ENCODE measurements at regions not wholly inside any gene's neighbourhood (a gene's known extent, or its start where the extent isn't known, plus 50 kb on each side); places are given as distances from the start of the nearest gene placed in this dataset.

DNA sequence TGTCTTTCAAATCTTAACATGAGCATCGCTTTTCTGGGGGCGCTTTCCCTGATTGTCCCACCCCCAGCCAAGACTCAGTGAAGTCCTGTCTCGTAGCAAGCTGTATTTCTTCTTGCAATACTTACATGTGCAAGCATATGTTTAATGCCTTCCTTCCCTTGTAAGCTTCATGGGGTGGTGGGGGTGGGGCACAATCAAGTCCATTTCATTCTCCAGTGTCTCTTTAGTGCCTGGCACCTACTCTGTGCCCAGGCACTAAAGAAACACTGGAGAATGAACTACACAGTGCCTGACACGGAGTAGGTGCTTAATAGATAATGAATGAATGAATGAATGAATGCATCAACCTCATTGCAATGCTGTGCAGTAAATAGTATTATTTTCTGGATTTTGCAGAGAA is 143.1 kb downstream of the PLPP3 start:
- DNase-seq (ENCODE audit: low read depth) = no peak
- no peak for TF ChIP-seq CTCF (IDR thresholded peaks at IDR 0.05; ENCODE audit: insufficient read depth, low read length)

GRCh38 chr1:56435434-56436262 is 143.7 kb downstream of the PLPP3 start:
- DNase-seq (ENCODE audit: low read depth) = no peak
- no peak for TF ChIP-seq CTCF (IDR thresholded peaks at IDR 0.05; ENCODE audit: insufficient read depth, low read length)
- no peak overlapping the region for H3K4me3 ChIP-seq (ENCODE audit: low read depth, low read length)

More for the DNA sequence above, 143.1 kb downstream of the PLPP3 start:
- no peak overlapping the region for H3K4me3 ChIP-seq (ENCODE audit: low read depth, low read length)

DNA sequence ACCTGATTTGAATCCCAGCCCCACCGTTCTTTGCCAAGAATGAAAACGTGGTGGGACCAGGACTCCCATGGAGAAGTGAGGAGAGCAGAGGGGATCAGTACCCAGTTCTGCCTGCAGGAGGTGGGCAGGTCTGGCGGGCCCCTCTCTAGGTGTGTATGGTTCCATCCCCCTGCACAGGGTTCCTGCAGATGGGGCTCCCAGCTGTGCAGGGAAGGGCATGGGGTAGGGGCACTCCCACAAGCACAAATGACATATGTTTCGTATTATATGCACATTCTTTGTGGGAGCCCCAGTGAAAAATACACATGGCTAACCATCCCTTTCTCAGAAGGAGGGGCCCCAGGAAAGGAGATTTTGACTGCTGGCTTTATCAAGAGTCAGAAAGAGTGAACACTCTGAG is 144.6 kb downstream of the PLPP3 start:
- DNase-seq (ENCODE audit: low read depth) = no peak
- peak; percentile 29 for TF ChIP-seq CTCF (IDR thresholded peaks at IDR 0.05; ENCODE audit: insufficient read depth, low read length)
- no peak overlapping the region for H3K4me3 ChIP-seq (ENCODE audit: low read depth, low read length)

GRCh38 chr1:56434025-56434424 is 145.3 kb downstream of the PLPP3 start:
- TF ChIP-seq CTCF (IDR thresholded peaks at IDR 0.05; ENCODE audit: insufficient read depth, low read length) = no peak
- no peak overlapping the region for H3K4me3 ChIP-seq (ENCODE audit: low read depth, low read length)
- peak; percentile 65 for DNase-seq (ENCODE audit: low read depth)

DNA sequence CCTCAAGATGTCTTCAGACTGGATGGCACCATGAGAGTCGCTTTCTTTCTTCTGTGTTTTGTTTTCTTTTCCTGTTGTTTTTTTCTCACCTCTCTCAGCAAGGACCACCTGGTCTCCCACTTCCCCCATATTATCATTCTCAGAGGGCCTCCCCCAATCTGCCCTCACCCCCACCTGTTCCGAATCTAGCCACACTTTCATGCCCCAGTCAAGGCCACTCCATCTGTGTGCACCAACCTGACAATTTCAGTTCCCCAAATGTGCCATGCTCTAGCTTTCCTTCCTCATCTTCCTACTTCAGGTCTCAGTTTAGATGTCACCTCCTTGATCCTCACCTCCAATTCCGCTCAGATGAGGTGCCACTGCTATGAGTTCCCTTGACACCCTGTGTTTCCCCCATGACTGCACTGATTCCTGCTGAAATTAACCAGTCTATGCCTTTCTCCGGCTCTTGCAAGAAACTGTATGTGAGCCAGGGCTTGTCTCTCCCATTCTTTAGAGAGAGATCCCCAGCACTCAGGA is 146.2 kb downstream of the PLPP3 start:
- no peak for DNase-seq (ENCODE audit: low read depth)
- H3K4me3 ChIP-seq (ENCODE audit: low read depth, low read length) = no peak overlapping the region
- no peak for TF ChIP-seq CTCF (IDR thresholded peaks at IDR 0.05; ENCODE audit: insufficient read depth, low read length)

DNA sequence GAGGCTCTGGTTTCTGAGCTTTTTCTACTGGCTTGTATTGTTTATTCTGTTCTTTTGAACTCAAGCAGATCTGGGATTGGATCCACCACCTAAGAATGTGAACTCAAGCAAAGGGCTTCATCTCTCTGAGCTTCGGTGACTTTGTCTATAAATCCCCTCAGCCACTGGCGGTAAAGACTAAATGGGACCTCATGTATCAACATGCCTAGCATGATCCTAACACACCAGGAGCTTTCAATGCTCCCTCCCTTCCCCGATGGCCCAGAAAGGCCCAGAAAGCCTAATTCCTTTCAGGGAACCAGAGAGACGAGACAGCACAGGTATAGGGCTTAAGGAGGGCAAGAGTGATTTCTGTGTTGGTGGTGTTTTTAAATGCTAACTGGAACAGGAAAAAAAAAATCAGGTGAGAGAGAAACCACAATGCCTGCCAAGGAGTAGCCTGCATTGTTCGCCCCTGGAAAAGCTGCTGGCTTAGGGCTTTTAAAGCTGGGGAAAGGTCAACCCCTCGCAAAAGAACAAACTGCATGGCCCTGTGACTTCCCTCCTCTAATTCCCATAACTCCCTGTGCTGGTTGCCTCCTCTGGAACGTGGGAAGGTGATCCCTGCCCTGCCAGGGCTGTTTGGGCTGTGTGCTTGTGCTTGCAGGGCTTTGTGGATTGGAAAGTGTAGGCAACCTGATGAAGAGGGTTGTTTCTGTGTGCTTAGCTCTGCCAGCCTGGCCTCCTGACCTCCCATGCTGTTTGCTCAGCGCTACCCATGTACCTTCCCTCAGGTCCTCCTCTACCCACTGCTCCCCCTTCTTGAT is 147.0 kb downstream of the PLPP3 start:
- TF ChIP-seq CTCF (IDR thresholded peaks at IDR 0.05; ENCODE audit: insufficient read depth, low read length) = no peak
- no peak overlapping the region for H3K4me3 ChIP-seq (ENCODE audit: low read depth, low read length)
- no peak for DNase-seq (ENCODE audit: low read depth)
